Heart right ventricle (tissue), 16 donors: ENCODE measurements at regions not wholly inside any gene's neighbourhood (a gene's known extent, or its start where the extent isn't known, plus 50 kb on each side); places are given as distances from the start of the nearest gene placed in this dataset.

Source experiments
- ATAC-seq, 8 donors: fragments of 200-7000 bp; cut with Tn5 transposase; one replicate each; pipeline ENCODE4 v1.9.1; 2020; ENCODE audit warnings: mild to moderate bottlenecking in 8 of 8, moderate library complexity in 8 of 8, moderate number of reproducible peaks in 1 of 8
- DNase-seq, 2 donors: peaks; one replicate each; pipeline ENCODE4 v3.0.0-alpha.2; 2020
- H3K27ac ChIP-seq, 10 donors: fragments of 200-600 bp; sonication (generic) in 2 of 10; one replicate each; pipeline versions ENCODE4 v1.5.0 to v1.8.0; 2020 to 2022; ENCODE audit warnings: mild to moderate bottlenecking in 3 of 10
- H3K27me3 ChIP-seq, 7 donors: fragments of 200-600 bp; one replicate each; pipeline ENCODE4 v1.8.0; 2021 to 2022; ENCODE audit warnings: mild to moderate bottlenecking in 2 of 7
- H3K36me3 ChIP-seq, 9 donors: fragments of 200-600 bp; sonication (generic) in 1 of 9; one replicate each; pipeline versions ENCODE4 v1.5.0 to v1.8.0; 2020 to 2022; ENCODE audit warnings: mild to moderate bottlenecking in 2 of 9
- H3K4me1 ChIP-seq, 9 donors: fragments of 200-600 bp; sonication (generic) in 1 of 9; one replicate each; pipeline versions ENCODE4 v1.5.0 to v1.8.0; 2020 to 2022; ENCODE audit warnings: mild to moderate bottlenecking in 4 of 9
- H3K4me3 ChIP-seq, 10 donors: fragments of 200-600 bp; sonication (generic) in 2 of 10; one replicate each; pipeline versions ENCODE4 v1.5.0 to v1.8.0; 2020 to 2022; ENCODE audit warnings: mild to moderate bottlenecking in 7 of 10, moderate library complexity in 2 of 10
- H3K9me3 ChIP-seq, 11 donors: fragments of 200-600 bp in 10 of 11; sonication (generic) in 2 of 11; one replicate each; pipeline versions ENCODE4 v1.5.0 to v1.8.0; 2013 to 2022; ENCODE audit warnings: mild to moderate bottlenecking in 2 of 11, control low read depth in 1 of 11, moderate library complexity in 1 of 11
- WGBS, 2 donors: extraction: QIAGEN DNeasy Blood & Tissue Kit; methylation state at CpG; one replicate each; pipeline ENCODE4 v1.1.7; 2013; ENCODE audit warnings: inconsistent platforms in 1 of 2; 5-methylcytosine and 5-hydroxymethylcytosine counted together
- intact Hi-C, 10 donors: fragments of 100-400 bp; cut with DNase I; formaldehyde crosslinking; loops; one replicate each; pipeline versions ENCODE4 v1.11.1 to v1.14.2; 2022
- TF ChIP-seq, protein P1 (sequence below), 9 donors: fragments of 200-600 bp; sonication (generic) in 2 of 9; IDR thresholded peaks; one replicate each; pipeline versions ENCODE4 v1.5.0 to v1.8.0; 2021 to 2022; ENCODE audit warnings: antibody characterized with exemption in 9 of 9, mild to moderate bottlenecking in 5 of 9, moderate library complexity in 1 of 9
- donor health status: Arrhythmogenic right ventricular cardiomyopathy.
- donor health status: ischemic (EF 13 %, LVEDD 7.1; RV severe dilation, severe dysfunction).
- donor health status: healthy with polysubstance abuse.
- donor health status: DM: no; HTN: yes; CAD: no.
- donor health status: DM: no; HTN: no; CAD: no.
- donor health status: ischemic (EF 25% LVEDD 6.9; RV normal size, moderate dysfunction).
- donor health status: ischemic (EF 25% LVEDD 5.7; RV mildly dilated, moderate dysfunction).
- donor health status: healthy.
- donor health status: DM: yes; HTN: yes; CAD: no.
- donor health status: Ischemic cardiomyopathy.
- donor health status: ischemic (EF 35%, LVEDD 5.7; RV mildly dilated, moderate dysfunction).
- donor health status: nonischemic (EF 11% LVEDD 7.7; RV severe dilation, severe dysfunction).
- donor health status: DM: yes; HTN: yes; CAD: no.
- donor health status: PGD.
- donor health status: ischemic (EF 29% LVEDD 5.4; RV normal size, mild dysfunction).
- donor health status: nonischemic (EF 23%, LVEDD 6.1; RV moderate dilation, normal function).

GRCh38 chr20:52896348-52896747 is 75.8 kb upstream of the TSHZ2 start:
- 35 to 36% methylated on average over 3 of the region's 3 CpGs for WGBS, 2 donors
- intact Hi-C loops, result no loop called here
- TF ChIP-seq, protein P1, sequence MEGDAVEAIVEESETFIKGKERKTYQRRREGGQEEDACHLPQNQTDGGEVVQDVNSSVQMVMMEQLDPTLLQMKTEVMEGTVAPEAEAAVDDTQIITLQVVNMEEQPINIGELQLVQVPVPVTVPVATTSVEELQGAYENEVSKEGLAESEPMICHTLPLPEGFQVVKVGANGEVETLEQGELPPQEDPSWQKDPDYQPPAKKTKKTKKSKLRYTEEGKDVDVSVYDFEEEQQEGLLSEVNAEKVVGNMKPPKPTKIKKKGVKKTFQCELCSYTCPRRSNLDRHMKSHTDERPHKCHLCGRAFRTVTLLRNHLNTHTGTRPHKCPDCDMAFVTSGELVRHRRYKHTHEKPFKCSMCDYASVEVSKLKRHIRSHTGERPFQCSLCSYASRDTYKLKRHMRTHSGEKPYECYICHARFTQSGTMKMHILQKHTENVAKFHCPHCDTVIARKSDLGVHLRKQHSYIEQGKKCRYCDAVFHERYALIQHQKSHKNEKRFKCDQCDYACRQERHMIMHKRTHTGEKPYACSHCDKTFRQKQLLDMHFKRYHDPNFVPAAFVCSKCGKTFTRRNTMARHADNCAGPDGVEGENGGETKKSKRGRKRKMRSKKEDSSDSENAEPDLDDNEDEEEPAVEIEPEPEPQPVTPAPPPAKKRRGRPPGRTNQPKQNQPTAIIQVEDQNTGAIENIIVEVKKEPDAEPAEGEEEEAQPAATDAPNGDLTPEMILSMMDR (IDR thresholded peaks at IDR 0.05), result no peak

DNA sequence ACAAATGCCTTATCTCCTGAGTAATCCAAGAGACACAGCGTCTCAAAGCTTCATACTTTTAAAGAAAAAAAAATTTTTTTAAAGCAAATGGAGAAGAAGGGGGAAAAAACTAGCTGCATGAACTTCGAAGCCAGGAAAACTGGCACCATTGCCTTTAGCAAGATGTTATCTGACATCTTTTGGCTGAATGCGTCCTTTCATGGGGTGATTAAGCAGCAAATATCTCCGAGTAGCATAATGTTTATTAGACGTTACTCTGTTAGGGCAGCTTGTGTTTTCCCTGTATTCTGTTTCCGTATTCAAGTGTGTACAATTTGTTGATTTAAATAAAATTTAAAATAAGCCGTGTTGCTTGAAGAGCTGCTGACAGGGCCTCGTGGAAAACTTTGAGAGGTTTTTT is 76.5 kb upstream of the TSHZ2 start:
- Histone ChIP-seq H3K9me3 (peaks cover 0 to 4% (median 0%) of the 10 kb centered on the region in 11 donors), H3K4me1 (peaks cover 0 to 10% (median 0%) of the 10 kb centered on the region in 9 donors), H3K4me3 (no peak overlapping the region), H3K36me3 (no peaks in the 10 kb centered on the region), H3K27me3 (no peaks in the 10 kb centered on the region), H3K27ac (no peak overlapping the region)
- DNase-seq (no peak), ATAC-seq (no peak)
- WGBS, 2 donors, result 39 to 53% methylated on average over 8 of the region's 8 CpGs
- intact Hi-C loops, result no loop called here
- TF ChIP-seq, protein P1 (IDR thresholded peaks at IDR 0.05), result no peak

More at GRCh38 chr20:52896348-52896747, 75.8 kb upstream of the TSHZ2 start:
- H3K27ac ChIP-seq, result no peak overlapping the region
- H3K4me1 ChIP-seq, result peaks cover 0 to 10% (median 0%) of the 10 kb centered on the region in 9 donors
- no peaks in the 10 kb centered on the region for H3K36me3 ChIP-seq
- ATAC-seq (no peak), DNase-seq (no peak)
- H3K9me3 ChIP-seq, result peaks cover 0 to 4% (median 0%) of the 10 kb centered on the region in 11 donors
- H3K27me3 ChIP-seq, result no peaks in the 10 kb centered on the region
- no peak overlapping the region for H3K4me3 ChIP-seq

GRCh38 chr20:52895235-52895634 is 76.9 kb upstream of the TSHZ2 start:
- WGBS, 2 donors, result 61 to 73% methylated on average over 7 of the region's 7 CpGs
- H3K9me3 ChIP-seq, result peaks cover 0 to 4% (median 0%) of the 10 kb centered on the region in 11 donors
- ATAC-seq, result peak in 1 of 8 donors; percentile 49
- DNase-seq, result no peak
- intact Hi-C loops, result no loop called here
- no peaks in the 10 kb centered on the region for H3K36me3 ChIP-seq
- H3K4me1 ChIP-seq, result peaks cover 0 to 10% (median 0%) of the 10 kb centered on the region in 9 donors
- no peaks in the 10 kb centered on the region for H3K27me3 ChIP-seq
- TF ChIP-seq, protein P1 (IDR thresholded peaks at IDR 0.05), result no peak
- H3K4me3 ChIP-seq, result no peak overlapping the region
- no peak overlapping the region for H3K27ac ChIP-seq

DNA sequence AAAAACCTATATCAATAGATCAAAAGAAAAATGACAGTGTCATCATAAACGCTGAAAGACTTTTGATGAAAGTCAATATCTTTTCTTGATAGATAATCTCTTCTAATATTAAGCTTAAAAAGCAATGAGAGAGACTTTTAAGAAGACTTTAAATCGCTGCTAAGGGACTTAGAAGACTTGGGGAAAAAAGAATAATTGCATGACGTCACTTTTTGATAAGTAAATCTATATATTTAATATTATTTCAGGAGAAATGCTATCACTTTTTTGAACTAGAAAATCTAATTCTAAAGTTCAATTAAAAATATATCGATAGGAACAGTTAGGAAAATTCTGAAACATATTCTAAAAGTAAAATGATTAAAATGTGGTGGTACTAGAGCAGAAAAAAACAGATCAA is 78.7 kb upstream of the TSHZ2 start:
- no peaks in the 10 kb centered on the region for H3K36me3 ChIP-seq
- TF ChIP-seq, protein P1 (IDR thresholded peaks at IDR 0.05), result no peak
- peaks cover 0 to 10% (median 0%) of the 10 kb centered on the region in 9 donors for H3K4me1 ChIP-seq
- no peaks in the 10 kb centered on the region for H3K27me3 ChIP-seq
- peaks cover 0 to 4% (median 0%) of the 10 kb centered on the region in 11 donors for H3K9me3 ChIP-seq
- no peak overlapping the region for H3K27ac ChIP-seq
- DNase-seq, result no peak
- 91 to 93% methylated on average over 4 of the region's 4 CpGs for WGBS, 2 donors
- intact Hi-C loops, result no loop called here
- no peak overlapping the region for H3K4me3 ChIP-seq
- ATAC-seq, result no peak
